Trophoblast cell (in vitro differentiated cells and primary cell): ENCODE measurements at regions not wholly inside any gene's neighbourhood (a gene's known extent, or its start where the extent isn't known, plus 50 kb on each side); places are given as distances from the start of the nearest gene placed in this dataset.
"Not testable (repeated sequence)": the region's sequence is repeated elsewhere in the genome, so short reads cannot be mapped to it uniquely, and the experiment has no call there.

ENCODE experiments used
- DNase-seq, 2 donors: peaks; one replicate each; pipeline ENCODE4 v3.0.0-alpha.2; 2016
- H2AFZ ChIP-seq: 2 replicates; pipeline ENCODE4 v1.6.1; 2013; ENCODE audit warnings: low read length, moderate library complexity, mild to moderate bottlenecking; ENCODE audit not compliant: insufficient read depth, poor library complexity
- H2AK5ac ChIP-seq: 2 replicates; pipeline ENCODE4 v1.6.1; 2013; ENCODE audit warnings: mild to moderate bottlenecking, low read length
- H2BK120ac ChIP-seq: 2 replicates; pipeline ENCODE4 v1.6.1; 2013; ENCODE audit warnings: low read length, mild to moderate bottlenecking, moderate library complexity; ENCODE audit not compliant: insufficient read depth, poor library complexity
- H2BK12ac ChIP-seq: 2 replicates; pipeline ENCODE4 v1.6.1; 2013; ENCODE audit warnings: mild to moderate bottlenecking, low read length, moderate library complexity
- H2BK5ac ChIP-seq: 2 replicates; pipeline ENCODE4 v1.6.1; 2013; ENCODE audit warnings: low read length, low read depth, moderate library complexity, mild to moderate bottlenecking; ENCODE audit not compliant: poor library complexity
- H3K14ac ChIP-seq: 2 replicates; pipeline ENCODE4 v1.6.1; 2013; ENCODE audit warnings: mild to moderate bottlenecking, low read length
- H3K18ac ChIP-seq: 2 replicates; pipeline ENCODE4 v1.6.1; 2013; ENCODE audit warnings: mild to moderate bottlenecking, low read length
- H3K23ac ChIP-seq: 2 replicates; pipeline ENCODE4 v1.6.1; 2013; ENCODE audit warnings: low read length
- H3K27ac ChIP-seq: 2 replicates; pipeline ENCODE4 v1.5.1; 2013; ENCODE audit warnings: low read depth, mild to moderate bottlenecking, inconsistent platforms, low read length, moderate library complexity
- H3K27me3 ChIP-seq: 2 replicates; pipeline ENCODE4 v1.6.1; 2013; ENCODE audit warnings: inconsistent platforms, mild to moderate bottlenecking, low read length, moderate library complexity; ENCODE audit not compliant: insufficient read depth
- H3K36me3 ChIP-seq, 2 experiments: 1 replicate in 1 of 2; 2 replicates in 1 of 2; pipeline ENCODE4 v1.6.1; 2013; ENCODE audit warnings: low read length in 2 of 2, mild to moderate bottlenecking in 2 of 2, moderate library complexity in 1 of 2; ENCODE audit not compliant: insufficient read depth in 2 of 2, control insufficient read depth in 1 of 2
- H3K4ac ChIP-seq: 2 replicates; pipeline ENCODE4 v1.6.1; 2013; ENCODE audit warnings: low read depth, mild to moderate bottlenecking, low read length, moderate library complexity
- H3K4me1 ChIP-seq, 2 experiments: 1 replicate in 1 of 2; 2 replicates in 1 of 2; pipeline ENCODE4 v1.6.1; 2013; ENCODE audit warnings: low read length in 2 of 2, mild to moderate bottlenecking in 2 of 2, moderate library complexity in 1 of 2; ENCODE audit not compliant: insufficient read depth in 2 of 2, control insufficient read depth in 1 of 2
- H3K4me2 ChIP-seq: 2 replicates; pipeline ENCODE4 v1.6.1; 2013; ENCODE audit warnings: inconsistent platforms, mild to moderate bottlenecking, low read length, moderate library complexity
- H3K4me3 ChIP-seq: 2 replicates; pipeline ENCODE4 v1.5.1; 2013; ENCODE audit warnings: mild to moderate bottlenecking, low read depth, low read length, inconsistent platforms
- H3K79me1 ChIP-seq: one replicate; pipeline ENCODE4 v1.6.1; 2013; ENCODE audit warnings: low read length
- H3K79me2 ChIP-seq: 2 replicates; pipeline ENCODE4 v1.6.1; 2013; ENCODE audit warnings: low read length, mild to moderate bottlenecking; ENCODE audit not compliant: control insufficient read depth, insufficient read depth, poor library complexity
- H3K9ac ChIP-seq: 2 replicates; pipeline ENCODE4 v1.6.1; 2013; ENCODE audit warnings: mild to moderate bottlenecking, low read length
- H3K9me3 ChIP-seq: 2 replicates; pipeline ENCODE4 v1.6.1; 2013; ENCODE audit warnings: low read depth, mild to moderate bottlenecking, control low read depth, inconsistent platforms, low read length; ENCODE audit not compliant: insufficient read depth
- H4K12ac ChIP-seq: 2 replicates; pipeline ENCODE4 v1.6.1; 2013; ENCODE audit warnings: low read depth, mild to moderate bottlenecking, low read length, moderate library complexity
- H4K8ac ChIP-seq: 2 replicates; pipeline ENCODE4 v1.6.1; 2013; ENCODE audit warnings: low read depth, mild to moderate bottlenecking, low read length, moderate library complexity
- H4K91ac ChIP-seq: one replicate; pipeline ENCODE4 v1.6.1; 2013; ENCODE audit warnings: low read depth, mild to moderate bottlenecking, low read length, moderate library complexity
- WGBS: extraction: QIAGEN DNeasy Blood & Tissue Kit; methylation state at CpG from one replicate; pipeline ENCODE4 v1.1.7; 2013; ENCODE audit warnings: missing lambda C conversion rate; ENCODE audit not compliant: insufficient read length, insufficient coverage; ENCODE audit errors: extremely low coverage; 5-methylcytosine and 5-hydroxymethylcytosine counted together

DNA sequence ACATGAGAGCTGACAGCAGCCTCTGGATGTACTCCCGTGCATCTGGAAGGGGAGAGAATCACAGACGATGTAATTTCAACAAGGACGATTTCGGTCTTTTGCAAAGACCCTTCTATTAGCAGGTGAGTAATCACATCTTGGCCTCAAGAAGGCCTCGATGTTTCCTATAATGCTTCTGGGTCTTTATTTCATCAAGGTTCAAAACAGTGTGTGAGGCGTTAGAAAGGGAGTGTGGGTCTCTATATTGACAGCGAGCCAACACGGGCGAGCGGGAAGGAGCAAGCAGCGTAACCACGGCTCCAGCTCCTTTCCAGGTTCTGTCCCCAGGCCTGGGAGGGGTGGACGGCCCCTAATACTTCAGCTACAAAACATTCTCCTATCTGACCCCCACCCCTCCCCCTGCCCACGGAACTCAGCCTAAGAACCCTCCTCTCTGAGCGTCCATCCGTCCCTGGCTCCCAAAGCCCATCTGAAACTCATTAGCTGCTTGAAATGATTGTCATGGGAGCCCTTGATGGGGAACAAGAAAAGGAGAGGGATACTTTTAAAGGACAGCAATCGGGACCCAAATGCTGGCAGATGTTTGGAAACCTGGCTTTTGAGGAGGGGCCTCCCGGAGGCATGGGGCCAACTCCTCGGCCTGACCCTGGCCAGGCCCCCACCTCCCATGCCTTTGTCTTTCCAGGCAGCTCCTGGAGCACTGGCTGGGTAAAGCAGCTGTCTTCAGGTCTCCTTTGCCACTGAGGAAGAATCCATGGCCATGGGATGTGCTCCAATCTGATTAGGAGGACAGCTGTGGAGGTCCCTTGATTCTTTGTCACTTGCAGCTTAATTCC lies 250.8 kb downstream of the FOXD2 start:
- H2AFZ ChIP-seq, result no peak overlapping the region
- H4K91ac ChIP-seq, result no peak overlapping the region
- no peaks in the 10 kb centered on the region for H3K79me1 ChIP-seq
- no peaks in the 10 kb centered on the region for H3K36me3 ChIP-seq
- H4K8ac ChIP-seq, result no peak overlapping the region
- no peaks in the 10 kb centered on the region for H3K9me3 ChIP-seq
- H3K4ac ChIP-seq, result no peak overlapping the region
- no peak overlapping the region for H2BK5ac ChIP-seq
- no peak overlapping the region for H3K18ac ChIP-seq
- H3K79me2 ChIP-seq, result no peaks in the 10 kb centered on the region
- no peak overlapping the region for H2BK120ac ChIP-seq
- WGBS, result no CpG with 5 or more reads among the region's 19 CpGs
- no peak overlapping the region for H3K9ac ChIP-seq
- H3K14ac ChIP-seq, result no peak overlapping the region
- no peak overlapping the region for H2BK12ac ChIP-seq
- H3K23ac ChIP-seq, result no peak overlapping the region
- DNase-seq, result no peak
- no peak overlapping the region for H2AK5ac ChIP-seq
- H3K27ac ChIP-seq, result no peak overlapping the region
- no peak overlapping the region for H3K4me3 ChIP-seq
- H3K27me3 ChIP-seq, result no peaks in the 10 kb centered on the region
- H4K12ac ChIP-seq, result no peak overlapping the region
- H3K4me1 ChIP-seq, result no peaks in the 10 kb centered on the region
- no peak overlapping the region for H3K4me2 ChIP-seq

- Histone ChIP-seq H3K27ac (no peak overlapping the region), H3K4me1 (no peaks in the 10 kb centered on the region), H3K27me3 (no peaks in the 10 kb centered on the region), H2AK5ac (no peak overlapping the region), H4K8ac (no peak overlapping the region), H4K12ac (no peak overlapping the region), H3K18ac (no peak overlapping the region), H3K9ac (no peak overlapping the region), H3K23ac (peak overlapping the region; percentile 22), H3K9me3 (no peaks in the 10 kb centered on the region), H4K91ac (no peak overlapping the region), H3K14ac (no peak overlapping the region), H3K36me3 (no peaks in the 10 kb centered on the region), H2BK5ac (no peak overlapping the region), H3K4me3 (no peak overlapping the region), H3K79me1 (no peaks in the 10 kb centered on the region), H2BK12ac (no peak overlapping the region), H3K4ac (no peak overlapping the region), H3K79me2 (no peaks in the 10 kb centered on the region), H2AFZ (no peak overlapping the region), H2BK120ac (no peak overlapping the region), H3K4me2 (no peak overlapping the region)
- WGBS, result no CpG with 5 or more reads among the region's 11 CpGs
- DNase-seq, result no peak
Measured at GRCh38 chr1:47689894-47690293, 252.1 kb downstream of the FOXD2 start.

- H3K18ac ChIP-seq, result no peak overlapping the region
- H3K4me2 ChIP-seq, result no peak overlapping the region
- no peak overlapping the region for H3K4me3 ChIP-seq
- H4K12ac ChIP-seq, result no peak overlapping the region
- H2BK5ac ChIP-seq, result no peak overlapping the region
- H3K36me3 ChIP-seq, result no peaks in the 10 kb centered on the region
- H3K9me3 ChIP-seq, result no peaks in the 10 kb centered on the region
- no peak overlapping the region for H3K27ac ChIP-seq
- H2AK5ac ChIP-seq, result no peak overlapping the region
- no peak overlapping the region for H3K14ac ChIP-seq
- no peak overlapping the region for H4K8ac ChIP-seq
- H3K79me2 ChIP-seq, result no peaks in the 10 kb centered on the region
- no peak overlapping the region for H3K9ac ChIP-seq
- DNase-seq, result no peak
- no peaks in the 10 kb centered on the region for H3K4me1 ChIP-seq
- no peak overlapping the region for H2AFZ ChIP-seq
- no peaks in the 10 kb centered on the region for H3K79me1 ChIP-seq
- no CpG with 5 or more reads among the region's 15 CpGs for WGBS
- no peak overlapping the region for H4K91ac ChIP-seq
- H3K23ac ChIP-seq, result peak overlapping the region; percentile 22
- H2BK120ac ChIP-seq, result no peak overlapping the region
- no peaks in the 10 kb centered on the region for H3K27me3 ChIP-seq
- no peak overlapping the region for H2BK12ac ChIP-seq
- H3K4ac ChIP-seq, result no peak overlapping the region
Measured at GRCh38 chr1:47690341-47691250, 252.8 kb downstream of the FOXD2 start.

GRCh38 chr1:47691293-47691692 lies 253.4 kb downstream of the FOXD2 start:
- H4K8ac ChIP-seq, H4K91ac ChIP-seq, H3K79me1 ChIP-seq, H3K4me3 ChIP-seq, H3K4ac ChIP-seq, H3K27me3 ChIP-seq, H2AK5ac ChIP-seq, H3K27ac ChIP-seq, H3K18ac ChIP-seq, H3K36me3 ChIP-seq, H3K4me2 ChIP-seq, H2BK12ac ChIP-seq, H3K9me3 ChIP-seq, H2AFZ ChIP-seq, H4K12ac ChIP-seq, H3K4me1 ChIP-seq, H3K23ac ChIP-seq, DNase-seq, H3K79me2 ChIP-seq, H3K9ac ChIP-seq, H2BK120ac ChIP-seq, H2BK5ac ChIP-seq, H3K14ac ChIP-seq: not testable (repeated sequence)
- no CpG with 5 or more reads among the region's 4 CpGs for WGBS
